IPS-NIHi7 (cell line): ENCODE measurements at regions not wholly inside any gene's neighbourhood (a gene's known extent, or its start where the extent isn't known, plus 50 kb on each side); places are given as distances from the start of the nearest gene placed in this dataset.
"Not testable (repeated sequence)": the region's sequence is repeated elsewhere in the genome, so short reads cannot be mapped to it uniquely, and the experiment has no call there.

Experiments used
- DNase-seq: peaks from one replicate; pipeline ENCODE4 v3.0.0; 2012; ENCODE audit warnings: mixed read lengths; ENCODE audit errors: extremely low spot score

- DNase-seq = no peak
Measured at GRCh38 chr6:16907991-16908390, 146.7 kb upstream of the ATXN1 start.

DNA sequence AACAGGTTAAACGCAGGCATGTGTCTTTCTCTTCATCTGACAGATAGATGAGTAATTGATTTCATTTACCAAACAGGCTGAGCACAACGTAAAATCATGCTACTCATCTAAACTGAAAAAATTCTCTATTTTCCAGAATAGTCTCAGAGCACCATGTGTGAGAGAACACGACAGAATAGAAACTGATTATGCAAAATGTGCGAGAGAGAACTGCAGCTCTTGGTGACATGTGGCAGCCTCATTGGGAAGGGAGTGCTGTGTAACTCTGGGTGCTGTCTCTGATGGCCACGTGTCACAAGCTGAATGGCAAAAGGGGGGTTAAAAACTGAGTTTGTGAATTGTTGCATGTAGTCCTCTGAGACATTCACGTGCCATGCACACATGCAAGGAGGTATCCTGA is 143.7 kb upstream of the ATXN1 start:
- no peak for DNase-seq

DNA sequence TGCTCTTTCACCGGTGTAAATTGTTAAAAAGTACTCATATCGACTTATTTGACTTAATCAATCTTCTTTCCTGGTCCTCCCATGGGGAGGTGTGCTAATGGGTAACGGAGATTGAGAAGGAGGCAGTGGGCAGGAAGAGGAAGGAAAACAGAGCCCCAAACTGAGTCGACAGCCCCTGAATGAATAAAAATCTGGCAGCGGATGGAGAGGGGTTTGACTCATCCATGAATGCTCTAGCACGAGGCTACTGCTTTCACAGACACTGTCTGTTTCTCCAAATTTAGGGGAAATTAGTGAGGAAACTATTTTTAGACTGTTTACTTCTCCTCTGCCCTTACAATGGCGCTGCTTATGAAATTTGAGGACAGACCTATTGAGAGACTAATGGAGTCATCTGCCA is 142.2 kb upstream of the ATXN1 start:
- DNase-seq = no peak

- DNase-seq = no peak
Measured at GRCh38 chr6:16902502-16902901, 141.2 kb upstream of the ATXN1 start.

GRCh38 chr6:16901782-16902181 is 140.5 kb upstream of the ATXN1 start:
- DNase-seq = no peak

GRCh38 chr6:16901306-16901705 is 140.0 kb upstream of the ATXN1 start:
- no peak for DNase-seq

GRCh38 chr6:16898640-16899396 is 137.6 kb upstream of the ATXN1 start:
- DNase-seq = no peak

- DNase-seq = no peak
Measured at GRCh38 chr6:16897669-16898068, 136.4 kb upstream of the ATXN1 start.

DNA sequence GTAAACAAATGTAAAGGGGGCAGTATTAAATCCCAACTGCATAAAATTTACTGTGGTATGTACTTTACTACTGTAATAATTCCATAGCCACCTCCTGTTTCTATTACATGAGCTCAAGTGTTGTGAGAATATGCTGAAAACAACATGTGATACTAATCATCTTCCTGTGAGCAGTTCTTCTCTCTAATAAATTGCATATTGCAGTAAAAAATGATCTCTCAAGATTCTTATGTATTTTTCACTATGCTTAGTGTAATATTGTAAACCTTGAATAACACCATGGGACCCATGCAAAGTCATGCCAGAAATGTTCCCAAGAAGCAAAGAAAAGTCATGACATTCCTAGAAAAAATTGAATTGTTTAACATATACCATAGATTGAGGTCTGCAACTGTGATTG is 133.0 kb upstream of the ATXN1 start:
- no peak for DNase-seq

DNA sequence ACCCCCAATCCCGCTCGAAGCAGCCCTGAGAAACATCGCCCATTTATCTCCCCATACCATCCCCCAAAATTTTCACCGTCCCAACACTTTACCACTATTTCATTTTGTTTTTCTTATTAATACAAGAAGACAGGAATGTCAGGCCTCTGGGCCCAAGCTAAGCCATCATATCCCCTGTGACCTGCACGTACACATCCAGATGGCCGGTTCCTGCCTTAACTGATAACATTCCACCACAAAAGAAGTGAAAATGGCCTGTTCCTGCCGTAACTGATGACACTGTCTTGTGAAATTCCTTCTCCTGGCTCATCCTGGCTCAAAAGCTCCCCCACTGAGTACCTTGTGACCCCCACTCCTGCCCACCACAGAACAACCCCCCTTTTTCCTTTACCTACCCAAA is 129.8 kb upstream of the ATXN1 start:
- not testable (repeated sequence) for DNase-seq

GRCh38 chr6:16885411-16886160 is 124.3 kb upstream of the ATXN1 start:
- no peak for DNase-seq

- no peak for DNase-seq
Measured at GRCh38 chr6:16884526-16884925, 123.3 kb upstream of the ATXN1 start.

DNA sequence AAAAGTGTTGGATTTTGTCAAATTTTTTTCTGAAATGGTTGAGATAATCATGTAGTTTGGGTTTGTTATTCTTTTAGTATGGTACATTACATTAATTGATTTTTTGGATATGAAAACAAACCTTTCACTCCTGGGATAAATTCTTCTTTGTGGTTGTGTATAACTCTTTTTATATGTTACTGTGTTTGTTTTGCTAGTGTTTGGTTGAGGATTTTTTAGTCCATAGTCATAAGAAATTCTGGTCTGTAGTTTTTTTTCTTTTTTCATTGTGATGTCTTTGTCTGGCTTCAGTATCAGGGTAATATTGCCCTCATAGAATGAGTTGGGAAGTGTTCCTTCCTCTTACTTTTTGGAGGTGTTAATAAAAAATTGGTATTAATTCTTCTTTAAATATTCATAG is 122.2 kb upstream of the ATXN1 start:
- DNase-seq = no peak

- DNase-seq = no peak
Measured at GRCh38 chr6:16882230-16882629, 121.0 kb upstream of the ATXN1 start.

DNA sequence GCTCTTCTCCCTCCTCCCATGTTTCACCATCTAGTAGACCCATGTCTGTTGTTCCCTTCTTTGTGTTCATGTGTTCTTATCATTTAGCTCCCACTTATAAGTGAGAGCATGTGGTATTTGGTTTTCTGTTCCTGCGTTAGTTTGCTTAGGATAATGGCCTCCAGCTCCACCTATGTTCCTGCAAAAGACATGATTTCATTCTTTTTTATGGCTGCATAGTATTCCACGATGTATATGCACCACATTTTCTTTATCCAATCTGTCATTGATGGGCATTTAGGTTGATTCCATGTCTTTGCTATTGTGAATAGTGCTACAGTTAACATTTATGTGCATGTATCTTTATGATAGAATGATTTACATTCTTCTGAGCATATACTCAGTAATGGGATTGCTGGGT is 115.6 kb upstream of the ATXN1 start:
- not testable (repeated sequence) for DNase-seq

DNA sequence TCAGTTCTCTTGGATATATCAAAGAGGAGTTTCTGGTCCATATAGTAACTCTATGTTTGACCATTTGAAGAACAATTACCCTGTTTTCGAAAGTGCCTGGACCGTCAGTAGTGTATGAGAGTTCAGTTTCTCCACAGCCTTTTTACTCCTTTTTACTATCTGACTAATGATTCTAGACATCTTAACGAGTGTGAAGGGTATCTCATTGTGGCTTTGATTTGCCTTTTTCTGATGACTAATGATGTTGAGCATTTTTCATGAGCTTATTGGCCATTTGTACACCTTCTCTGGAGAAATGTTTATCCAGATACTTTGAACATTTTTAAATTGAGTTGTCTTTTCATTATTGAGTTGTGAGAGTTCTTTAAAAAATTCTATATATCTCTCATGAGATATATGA is 114.9 kb upstream of the ATXN1 start:
- DNase-seq = no peak

DNA sequence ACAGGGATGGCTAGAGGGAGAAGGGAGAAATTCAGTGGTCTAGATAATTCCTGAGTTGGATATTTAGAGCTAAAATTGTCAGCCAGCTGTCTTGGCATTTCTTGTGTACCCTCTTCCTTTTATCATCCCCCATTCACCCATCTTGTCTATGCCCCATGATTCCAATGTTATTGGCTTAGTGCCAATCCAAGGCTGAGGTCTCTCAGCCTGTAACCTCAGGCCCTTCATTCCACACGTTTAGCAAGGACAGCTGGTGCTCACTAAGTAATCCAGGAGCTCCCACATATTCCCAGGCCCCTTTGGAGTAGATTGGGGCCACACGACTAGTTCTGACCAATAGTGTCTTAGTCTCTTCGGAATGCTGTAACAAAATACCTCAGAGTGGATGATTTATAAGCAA is 112.4 kb upstream of the ATXN1 start:
- DNase-seq = no peak

- no peak for DNase-seq
Measured at GRCh38 chr6:16872543-16873235, 111.4 kb upstream of the ATXN1 start.

DNA sequence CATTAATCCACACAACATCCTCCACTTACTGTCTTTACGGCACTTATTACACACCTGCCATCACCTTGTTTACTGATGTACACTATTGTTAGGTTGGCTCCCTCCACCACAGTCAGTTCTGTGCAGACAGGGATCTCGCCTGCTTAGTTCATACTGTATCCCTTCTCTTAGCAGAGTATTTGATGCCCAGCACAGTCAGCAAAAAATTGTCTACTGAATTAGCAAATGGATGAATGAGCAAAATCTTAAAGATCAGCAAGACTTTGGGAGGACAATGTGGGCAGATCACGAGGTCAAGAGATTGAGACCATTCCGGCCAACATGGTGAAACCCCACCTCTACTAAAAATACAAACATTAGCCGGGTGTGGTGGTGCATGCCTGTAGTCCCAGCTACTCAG is 109.8 kb upstream of the ATXN1 start:
- DNase-seq = no peak

DNA sequence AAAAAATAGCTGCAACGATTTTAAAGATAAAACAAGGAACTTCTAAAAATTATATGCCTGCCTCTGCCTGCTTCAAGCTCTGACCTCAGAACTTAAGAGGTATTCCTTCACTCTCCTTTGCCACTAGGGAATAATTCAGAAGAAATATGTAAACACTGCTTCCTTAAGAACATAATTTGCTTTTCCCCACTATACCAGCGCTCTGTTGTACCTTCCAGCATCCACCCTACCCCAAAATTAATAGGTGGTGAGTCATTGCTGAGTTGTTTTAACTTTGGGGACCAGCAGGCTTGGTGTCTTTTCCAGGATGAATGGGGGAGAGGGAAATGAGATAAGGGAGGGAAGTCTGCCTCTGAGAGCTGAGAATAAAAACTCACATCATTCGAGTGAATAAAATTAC is 107.7 kb upstream of the ATXN1 start:
- DNase-seq = no peak

DNA sequence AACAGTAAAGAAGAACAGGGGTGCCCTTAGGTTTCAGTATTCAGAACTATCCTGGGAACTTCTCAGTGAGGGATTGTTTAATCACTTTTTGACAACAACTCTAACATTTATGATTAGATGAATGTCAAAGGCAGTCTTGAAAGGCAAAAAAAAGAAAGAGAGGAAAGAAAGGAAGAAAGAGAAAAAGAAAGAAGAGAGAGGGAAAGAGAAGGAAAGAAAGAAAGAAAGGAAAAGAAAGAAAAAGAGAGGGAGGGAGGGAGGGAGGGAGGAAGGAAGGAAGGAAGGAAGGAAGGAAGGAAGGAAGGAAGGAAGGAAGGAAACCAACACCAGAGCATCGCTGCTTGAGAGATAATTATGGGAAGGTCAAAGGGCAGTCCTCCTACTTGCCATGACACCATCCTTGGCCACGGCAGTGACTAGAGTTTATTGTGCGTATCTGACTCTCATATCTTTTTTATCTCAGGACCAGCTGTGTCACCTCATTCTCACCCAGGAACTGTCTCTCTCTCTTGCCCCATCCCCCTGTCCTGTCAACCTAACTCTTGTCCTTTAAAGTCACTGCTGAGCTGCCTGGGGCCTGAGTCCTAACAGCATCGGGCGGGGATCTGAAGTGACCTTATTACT is 96.8 kb upstream of the ATXN1 start:
- DNase-seq = no peak

GRCh38 chr6:16855460-16855859 is 94.2 kb upstream of the ATXN1 start:
- DNase-seq = no peak
